Mucosa of rectum (tissue), 2 donors: ENCODE measurements at regions not wholly inside any gene's neighbourhood (a gene's known extent, or its start where the extent isn't known, plus 50 kb on each side); places are given as distances from the start of the nearest gene placed in this dataset.

Experiments
- H3K27ac ChIP-seq, 2 donors: one replicate each; pipeline ENCODE4 v1.7.0; 2013; ENCODE audit warnings: inconsistent platforms in 2 of 2, low read depth in 2 of 2, low read length in 2 of 2
- H3K27me3 ChIP-seq, 2 donors: one replicate each; pipeline ENCODE4 v1.7.0; 2013; ENCODE audit warnings: low read length in 2 of 2; ENCODE audit not compliant: control insufficient read depth in 2 of 2, insufficient read depth in 2 of 2
- H3K36me3 ChIP-seq, 2 donors: one replicate each; pipeline ENCODE4 v1.7.0; 2013; ENCODE audit warnings: low read length in 2 of 2; ENCODE audit not compliant: control insufficient read depth in 2 of 2, insufficient read depth in 2 of 2
- H3K4me1 ChIP-seq, 2 donors: one replicate each; pipeline ENCODE4 v1.7.0; 2013; ENCODE audit warnings: low read length in 2 of 2, mild to moderate bottlenecking in 1 of 2; ENCODE audit not compliant: control insufficient read depth in 2 of 2, insufficient read depth in 2 of 2
- H3K4me3 ChIP-seq, 2 donors: one replicate each; pipeline ENCODE4 v1.7.0; 2013; ENCODE audit warnings: low read length in 2 of 2
- H3K9ac ChIP-seq, 2 donors: one replicate each; pipeline ENCODE4 v1.7.0; 2013; ENCODE audit warnings: low read length in 2 of 2, low read depth in 1 of 2, mild to moderate bottlenecking in 1 of 2
- H3K9me3 ChIP-seq, 2 donors: one replicate each; pipeline ENCODE4 v1.7.0; 2013; ENCODE audit warnings: low read length in 2 of 2; ENCODE audit not compliant: control insufficient read depth in 2 of 2
- donor health status: healthy.
- donor health status: Normal muscosa, but diverticular disease.

DNA sequence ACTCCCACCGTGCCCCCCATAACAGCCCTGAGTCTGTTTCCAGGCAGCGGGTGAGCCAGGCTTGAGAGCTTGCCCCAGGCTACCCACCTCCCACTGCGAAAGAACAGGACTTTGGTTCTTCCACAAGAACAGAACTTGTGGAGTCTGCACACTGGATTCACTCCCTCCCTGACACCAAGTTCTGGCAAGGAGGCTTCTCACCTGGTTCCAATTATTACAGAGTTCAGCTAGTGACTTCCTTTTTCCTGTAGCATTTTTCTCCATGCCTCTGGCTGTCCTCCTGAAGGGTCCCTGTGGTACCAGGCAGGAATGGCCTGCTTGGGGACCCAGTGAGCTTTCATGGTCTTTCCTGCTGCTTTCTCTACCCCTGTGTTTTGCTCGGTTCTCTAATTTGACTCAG is 208.6 kb upstream of the SFRP2 start:
- no peaks in the 10 kb centered on the region for H3K4me1 ChIP-seq

DNA sequence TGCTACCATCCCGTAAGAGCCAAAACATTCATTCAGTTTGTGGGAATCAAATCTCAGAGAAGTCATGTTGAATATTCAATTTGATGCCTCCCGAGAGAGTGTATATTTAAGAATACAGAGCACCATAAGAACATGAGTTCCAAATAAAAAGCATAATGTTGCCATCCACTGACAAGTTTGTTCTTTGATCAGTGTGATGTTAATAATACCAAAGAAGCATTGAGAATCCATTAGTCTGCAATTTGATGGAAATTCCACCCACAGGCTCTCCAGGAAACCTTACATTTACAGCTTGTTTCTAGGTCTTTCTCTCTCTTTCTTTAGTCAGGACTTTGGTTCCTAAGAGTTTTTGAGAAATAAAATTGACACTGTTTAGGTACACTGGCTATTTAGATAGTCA is 200.6 kb upstream of the SFRP2 start:
- no peaks in the 10 kb centered on the region for H3K9me3 ChIP-seq
- H3K4me1 ChIP-seq = no peaks in the 10 kb centered on the region
- H3K9ac ChIP-seq = no peak overlapping the region
- no peaks in the 10 kb centered on the region for H3K36me3 ChIP-seq
- H3K4me3 ChIP-seq = no peak overlapping the region
- no peak overlapping the region for H3K27ac ChIP-seq
- no peaks in the 10 kb centered on the region for H3K27me3 ChIP-seq

More for the DNA sequence above, 208.6 kb upstream of the SFRP2 start:
- H3K9me3 ChIP-seq = no peaks in the 10 kb centered on the region
- H3K27ac ChIP-seq = no peak overlapping the region
- no peaks in the 10 kb centered on the region for H3K27me3 ChIP-seq
- no peaks in the 10 kb centered on the region for H3K36me3 ChIP-seq
- no peak overlapping the region for H3K4me3 ChIP-seq
- no peak overlapping the region for H3K9ac ChIP-seq

DNA sequence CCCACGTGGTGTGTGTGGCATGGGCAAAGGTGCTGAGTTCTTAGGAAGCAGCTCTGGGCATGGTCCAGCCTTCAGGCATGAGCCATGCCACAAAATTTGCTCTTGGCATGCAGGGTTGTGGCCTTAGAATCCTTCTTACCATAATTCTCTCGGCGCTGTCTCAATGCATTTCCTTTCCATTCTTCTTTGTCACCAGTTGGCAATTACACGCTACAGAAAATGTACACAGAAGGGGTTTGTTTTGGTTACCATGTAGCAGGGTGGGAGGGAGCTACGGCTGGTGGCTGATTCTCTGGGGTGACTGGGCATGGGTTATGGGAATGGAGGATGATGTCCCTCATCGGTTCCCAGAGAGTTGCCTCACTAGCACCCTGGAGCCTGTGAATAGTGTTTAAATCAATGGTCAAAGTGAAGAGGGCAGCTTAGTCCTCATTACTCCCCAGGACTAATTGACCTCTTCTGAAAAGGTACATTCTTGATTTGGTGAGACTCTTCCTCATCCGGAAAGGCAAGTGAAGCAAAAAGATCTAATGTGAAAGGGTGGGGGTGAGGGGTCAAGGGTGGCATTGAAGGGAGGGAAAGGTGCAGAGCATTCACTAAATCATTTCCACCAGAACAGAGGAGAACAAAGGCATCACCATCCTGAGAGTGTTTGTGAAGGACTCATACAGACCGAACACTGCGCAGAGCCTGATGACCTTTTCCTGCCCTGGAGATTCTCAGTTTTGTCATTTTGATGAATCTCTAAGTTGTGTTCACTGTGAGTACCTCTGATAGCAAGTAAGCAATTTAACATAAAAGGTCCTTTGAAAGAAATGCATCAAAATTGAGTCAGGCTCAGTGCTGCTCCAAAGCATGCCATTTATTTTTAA is 199.8 kb upstream of the SFRP2 start:
- H3K9me3 ChIP-seq = no peaks in the 10 kb centered on the region
- H3K36me3 ChIP-seq = no peaks in the 10 kb centered on the region
- H3K27me3 ChIP-seq = no peaks in the 10 kb centered on the region
- no peak overlapping the region for H3K4me3 ChIP-seq
- no peak overlapping the region for H3K9ac ChIP-seq
- H3K4me1 ChIP-seq = no peaks in the 10 kb centered on the region
- H3K27ac ChIP-seq = no peak overlapping the region

DNA sequence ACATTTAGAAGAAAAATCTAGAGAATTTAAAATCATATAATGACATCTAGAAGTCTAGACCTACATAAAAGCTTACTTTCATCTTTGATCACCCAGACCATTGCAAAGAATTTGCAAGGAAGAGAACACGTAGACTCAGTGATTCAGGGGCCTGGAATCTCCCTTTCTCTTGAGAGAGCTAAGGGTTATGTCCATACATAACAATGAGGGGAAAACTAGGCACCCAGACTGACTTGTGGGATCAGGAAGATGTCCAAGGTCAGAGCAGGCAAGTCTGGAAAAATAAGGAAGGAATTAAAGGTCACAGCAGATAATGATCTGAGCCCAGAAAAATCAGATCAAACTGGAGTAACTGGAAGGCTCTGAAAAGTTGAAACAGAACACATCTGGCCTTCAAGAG is 198.4 kb upstream of the SFRP2 start:
- H3K27ac ChIP-seq = no peak overlapping the region
- no peak overlapping the region for H3K4me3 ChIP-seq
- no peaks in the 10 kb centered on the region for H3K9me3 ChIP-seq
- H3K4me1 ChIP-seq = no peaks in the 10 kb centered on the region
- no peak overlapping the region for H3K9ac ChIP-seq
- no peaks in the 10 kb centered on the region for H3K27me3 ChIP-seq
- no peaks in the 10 kb centered on the region for H3K36me3 ChIP-seq

DNA sequence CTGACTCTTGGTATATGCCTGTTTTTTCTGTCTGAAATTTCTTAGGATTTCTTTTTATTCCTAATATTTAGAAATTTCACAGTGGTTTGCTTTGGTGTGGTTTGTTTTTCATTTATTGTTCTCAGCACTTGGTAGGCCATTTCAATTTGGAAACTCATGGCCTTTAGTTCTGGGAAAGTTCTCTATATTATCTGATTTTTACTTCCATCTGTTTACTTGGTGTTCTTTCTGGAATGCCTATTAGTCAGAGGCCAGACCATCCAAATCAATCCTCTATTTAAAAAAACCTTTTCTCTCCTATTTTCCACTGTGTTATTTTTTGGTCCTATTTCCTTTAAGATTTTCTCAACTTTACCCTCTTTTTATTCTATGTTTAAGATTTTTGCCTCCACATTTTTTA is 188.1 kb upstream of the SFRP2 start:
- Histone ChIP-seq H3K9ac (no peak overlapping the region), H3K36me3 (no peaks in the 10 kb centered on the region), H3K9me3 (no peaks in the 10 kb centered on the region), H3K27me3 (no peaks in the 10 kb centered on the region), H3K4me3 (no peak overlapping the region), H3K27ac (no peak overlapping the region), H3K4me1 (no peaks in the 10 kb centered on the region)

DNA sequence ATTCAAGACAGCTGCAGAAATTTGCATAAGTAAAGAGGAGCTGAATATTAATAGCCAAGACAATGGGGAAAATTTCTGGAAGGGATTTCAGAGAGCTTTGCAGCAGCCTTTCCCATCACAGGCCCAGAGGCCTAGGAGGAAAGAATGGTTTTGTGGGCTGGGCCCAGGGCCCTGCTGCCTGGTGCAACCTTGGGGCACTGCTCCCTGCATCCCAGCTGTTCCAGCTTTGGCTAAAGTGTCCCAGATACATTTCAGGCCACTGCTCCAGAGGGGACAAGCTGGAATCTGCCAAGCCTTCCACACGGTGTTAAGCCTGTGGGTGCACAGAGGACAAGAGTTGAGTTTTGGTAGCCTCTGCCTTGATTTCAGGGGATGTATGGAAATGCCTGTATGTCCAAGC is 185.6 kb upstream of the SFRP2 start:
- H3K4me3 ChIP-seq = no peak overlapping the region
- no peaks in the 10 kb centered on the region for H3K9me3 ChIP-seq
- H3K36me3 ChIP-seq = no peaks in the 10 kb centered on the region
- H3K9ac ChIP-seq = no peak overlapping the region
- no peaks in the 10 kb centered on the region for H3K27me3 ChIP-seq
- H3K27ac ChIP-seq = no peak overlapping the region
- no peaks in the 10 kb centered on the region for H3K4me1 ChIP-seq

DNA sequence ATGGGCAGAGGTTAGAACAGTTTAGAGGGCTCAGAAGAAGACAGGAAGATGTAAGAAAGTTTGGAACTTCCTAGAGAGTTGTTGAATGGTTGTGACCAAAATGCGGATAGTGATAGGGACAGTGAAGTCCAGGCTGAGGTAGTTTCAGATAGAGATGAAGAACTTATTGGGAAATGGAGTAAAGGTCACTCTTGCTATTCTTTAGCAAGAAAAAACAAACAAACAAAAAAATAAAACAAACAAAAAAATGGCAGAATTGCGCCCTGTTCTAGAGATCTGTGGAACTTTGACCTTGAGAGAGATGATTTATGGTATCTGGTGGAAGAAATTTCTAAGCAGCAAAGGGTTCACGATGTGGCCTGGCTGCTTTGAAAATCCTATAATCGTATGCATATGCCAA is 185.1 kb upstream of the SFRP2 start:
- no peak overlapping the region for H3K4me3 ChIP-seq
- no peaks in the 10 kb centered on the region for H3K36me3 ChIP-seq
- no peak overlapping the region for H3K27ac ChIP-seq
- no peaks in the 10 kb centered on the region for H3K4me1 ChIP-seq
- no peaks in the 10 kb centered on the region for H3K9me3 ChIP-seq
- no peak overlapping the region for H3K9ac ChIP-seq
- H3K27me3 ChIP-seq = no peaks in the 10 kb centered on the region

DNA sequence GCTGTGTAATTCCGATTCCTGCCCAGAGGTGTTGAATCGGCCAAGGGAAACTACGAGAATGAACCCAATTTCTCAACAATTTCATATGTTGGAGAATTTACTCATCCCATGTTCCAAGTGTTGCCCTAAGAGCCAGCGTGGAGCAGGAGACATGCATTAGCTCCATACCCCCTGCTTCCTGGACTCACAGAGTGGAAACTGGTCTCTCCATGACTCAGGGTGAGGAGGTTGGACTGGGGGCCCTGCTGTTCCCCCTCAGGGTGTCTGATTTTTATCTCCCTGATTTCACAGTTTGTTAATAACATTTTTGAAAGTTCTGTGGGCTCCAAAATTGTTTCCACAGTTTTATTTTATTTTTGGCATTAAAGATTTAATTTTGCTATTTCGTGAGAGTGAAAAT is 183.0 kb upstream of the SFRP2 start:
- H3K9ac ChIP-seq = no peak overlapping the region
- no peaks in the 10 kb centered on the region for H3K9me3 ChIP-seq
- no peaks in the 10 kb centered on the region for H3K36me3 ChIP-seq
- H3K27ac ChIP-seq = no peak overlapping the region
- H3K27me3 ChIP-seq = peaks cover 0 to 2% of the 10 kb centered on the region in 2 donors
- H3K4me3 ChIP-seq = no peak overlapping the region
- no peaks in the 10 kb centered on the region for H3K4me1 ChIP-seq

DNA sequence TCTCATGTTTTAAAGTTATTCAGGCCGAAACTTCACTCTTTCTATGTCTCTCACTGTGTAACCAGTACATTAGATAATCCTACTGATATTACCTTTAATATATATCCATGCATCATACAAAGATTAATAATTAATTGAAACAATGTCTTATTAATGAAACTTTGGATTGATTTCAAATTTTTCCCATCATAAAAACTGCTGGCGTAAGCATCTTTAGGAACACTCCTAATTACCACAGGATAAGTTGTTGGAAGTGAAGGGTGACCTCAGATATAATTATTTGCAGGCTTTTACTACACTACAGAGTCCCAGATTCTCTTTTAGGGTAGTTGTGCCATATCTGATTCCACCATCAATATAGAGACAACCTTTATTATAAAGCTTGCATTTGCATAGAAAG is 181.3 kb upstream of the SFRP2 start:
- H3K36me3 ChIP-seq = no peaks in the 10 kb centered on the region
- no peak overlapping the region for H3K4me3 ChIP-seq
- no peaks in the 10 kb centered on the region for H3K9me3 ChIP-seq
- H3K27ac ChIP-seq = no peak overlapping the region
- peaks cover 0 to 2% of the 10 kb centered on the region in 2 donors for H3K27me3 ChIP-seq
- H3K9ac ChIP-seq = no peak overlapping the region
- no peaks in the 10 kb centered on the region for H3K4me1 ChIP-seq

DNA sequence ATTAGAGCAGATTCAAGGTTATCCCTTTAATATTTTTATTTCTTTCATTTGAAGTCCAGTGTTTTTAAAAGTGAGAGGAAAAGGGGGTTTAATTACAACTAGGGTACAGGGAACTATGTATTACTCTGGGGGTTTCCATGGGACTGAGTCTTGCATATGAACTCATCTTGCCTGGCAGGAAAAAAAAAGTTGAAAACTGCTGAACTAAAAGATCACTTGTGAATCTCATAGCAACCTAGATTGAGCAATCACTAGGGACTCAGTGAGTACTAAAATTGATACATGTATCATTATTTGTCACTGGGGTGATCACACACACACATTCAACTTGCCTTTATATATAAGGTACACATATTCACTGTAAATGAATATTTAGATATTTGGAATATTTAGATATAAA is 180.7 kb upstream of the SFRP2 start:
- no peaks in the 10 kb centered on the region for H3K9me3 ChIP-seq

More for the DNA sequence above, 180.7 kb upstream of the SFRP2 start:
- no peaks in the 10 kb centered on the region for H3K4me1 ChIP-seq
- H3K27me3 ChIP-seq = peaks cover 0 to 2% of the 10 kb centered on the region in 2 donors
- no peak overlapping the region for H3K4me3 ChIP-seq
- H3K9ac ChIP-seq = no peak overlapping the region
- H3K27ac ChIP-seq = no peak overlapping the region
- H3K36me3 ChIP-seq = no peaks in the 10 kb centered on the region
